Endothelial cell of umbilical vein (primary cell): ENCODE measurements at regions not wholly inside any gene's neighbourhood (a gene's known extent, or its start where the extent isn't known, plus 50 kb on each side); places are given as distances from the start of the nearest gene placed in this dataset.

Experiments used
- BruUV-seq: library from RNA; stranded (reverse); fragments of 400-500 nt; replicated peaks from 2 replicates; lab custom pipeline; 2021; lab: Mats Ljungman, UMichigan
- CTCF ChIA-PET: fragments of 300-600, 350-600 bp; sonication (Branson Sonifier 250); formaldehyde crosslinking; loops from one replicate; lab custom pipeline; 2021; ENCODE audit warnings: antibody characterized with exemption, inconsistent platforms; lab: Charles Lee
- POLR2A ChIA-PET: fragments of 300-600, 350-600 bp; sonication (Branson Sonifier 250); formaldehyde crosslinking; loops from one replicate; lab custom pipeline; 2021; ENCODE audit warnings: antibody characterized with exemption, inconsistent platforms; lab: Charles Lee
- DNase-seq: peaks from one replicate; pipeline ENCODE4 v3.0.0-alpha.2; 2011; ENCODE audit warnings: low read depth, low spot score
- FAIRE-seq: peaks from 2 replicates; lab custom pipeline; 2011; peaks lifted over from hg19 to GRCh38; lab: Jason Lieb, UNC
- H2AFZ ChIP-seq: 2 replicates; pipeline ENCODE4 v1.6.0; 2012; ENCODE audit warnings: low read depth, low read length, control low read depth, inconsistent platforms
- H3K27ac ChIP-seq: 2 replicates; pipeline ENCODE4 v1.5.1; 2011; ENCODE audit warnings: low read depth, mild to moderate bottlenecking, control low read depth, low read length, moderate library complexity; ENCODE audit not compliant: insufficient read depth
- H3K27me3 ChIP-seq, 2 experiments: 2 replicates each; pipeline versions ENCODE4 v1.6.0 to v1.6.1; 2011; ENCODE audit warnings: low read length in 2 of 2, mixed read lengths in 1 of 2; ENCODE audit not compliant: control insufficient read depth in 2 of 2, insufficient read depth in 2 of 2
- H3K36me3 ChIP-seq, 2 experiments: 2 replicates in 1 of 2; 3 replicates in 1 of 2; pipeline ENCODE4 v1.5.1; 2011; ENCODE audit warnings: low read length in 2 of 2, mild to moderate bottlenecking in 1 of 2, moderate library complexity in 1 of 2; ENCODE audit not compliant: control insufficient read depth in 2 of 2, insufficient read depth in 2 of 2; ENCODE audit errors: extremely low read depth in 1 of 2
- H3K4me1 ChIP-seq: 3 replicates; pipeline ENCODE4 v1.5.1; 2011; ENCODE audit warnings: mild to moderate bottlenecking, low read length; ENCODE audit not compliant: control insufficient read depth, insufficient read depth; ENCODE audit errors: extremely low read depth
- H3K4me2 ChIP-seq: 2 replicates; pipeline ENCODE4 v1.6.1; 2011; ENCODE audit warnings: low read length, control low read depth, mixed read lengths; ENCODE audit not compliant: insufficient read depth
- H3K4me3 ChIP-seq, 3 experiments: fragments of 200-600 bp in 1 of 3; sonication (generic), shearing (Covaris generic) in 1 of 3; replicated peaks in 1 of 3; 2 replicates each; pipeline ENCODE4 v1.5.1; 2011 to 2016; ENCODE audit warnings: control low read depth in 3 of 3, low read length in 3 of 3, mild to moderate bottlenecking in 2 of 3, inconsistent platforms in 1 of 3, low read depth in 1 of 3, moderate library complexity in 1 of 3; ENCODE audit not compliant: insufficient read depth in 1 of 3
- H3K79me2 ChIP-seq: 2 replicates; pipeline ENCODE4 v1.6.0; 2012; ENCODE audit warnings: low read length, inconsistent platforms; ENCODE audit not compliant: control insufficient read depth, insufficient read depth
- H3K9ac ChIP-seq: replicated peaks from 2 replicates; pipeline ENCODE3; 2011; ENCODE audit warnings: low read length, control low read depth; ENCODE audit not compliant: insufficient read depth; ENCODE audit errors: extremely low read depth
- H3K9me1 ChIP-seq: replicated peaks from 3 replicates; pipeline ENCODE4 v1.6.0; 2011; ENCODE audit warnings: mild to moderate bottlenecking, low read length; ENCODE audit not compliant: control insufficient read depth, insufficient read depth; ENCODE audit errors: extremely low read depth
- H3K9me3 ChIP-seq: replicated peaks from 2 replicates; pipeline ENCODE4 v1.5.1; 2012; ENCODE audit warnings: low read length, inconsistent platforms; ENCODE audit not compliant: control insufficient read depth, insufficient read depth
- H4K20me1 ChIP-seq: replicated peaks from 2 replicates; pipeline ENCODE3; 2011; ENCODE audit warnings: mild to moderate bottlenecking, low read length; ENCODE audit not compliant: control insufficient read depth, insufficient read depth; ENCODE audit errors: extremely low read depth
- CTCF ChIP-seq, 2 donors: IDR thresholded peaks; 1 replicate in 1 of 2; 2 replicates in 1 of 2; pipeline ENCODE4 v1.5.1; 2011; ENCODE audit warnings: low read length in 2 of 2, mild to moderate bottlenecking in 2 of 2, moderate library complexity in 2 of 2, control low read depth in 1 of 2, inconsistent platforms in 1 of 2, low read depth in 1 of 2; ENCODE audit not compliant: insufficient read depth in 1 of 2; ENCODE audit errors: extremely low read depth in 1 of 2
- EZH2 ChIP-seq: IDR thresholded peaks from 2 replicates; pipeline ENCODE4 v1.6.1; 2012; ENCODE audit warnings: borderline replicate concordance, low read depth, mild to moderate bottlenecking, moderate library complexity, low read length, inconsistent platforms; ENCODE audit not compliant: severe bottlenecking
- FOS ChIP-seq: IDR thresholded peaks from 2 replicates; pipeline ENCODE4 v1.6.1; 2011; ENCODE audit warnings: mild to moderate bottlenecking, low read length, moderate library complexity, borderline replicate concordance; ENCODE audit not compliant: insufficient read depth
- GATA2 ChIP-seq: IDR thresholded peaks from 2 replicates; pipeline ENCODE4 v1.7.0; 2011; ENCODE audit warnings: low read depth, mild to moderate bottlenecking, moderate library complexity, mixed read lengths, low read length; ENCODE audit not compliant: insufficient read length, insufficient read depth
- JUN ChIP-seq: IDR thresholded peaks from 2 replicates; pipeline ENCODE4 v1.6.1; 2011; ENCODE audit warnings: borderline replicate concordance, low read depth; ENCODE audit not compliant: insufficient read length, insufficient read depth
- MAX ChIP-seq: IDR thresholded peaks from 2 replicates; pipeline ENCODE4 v1.6.1; 2011; ENCODE audit not compliant: insufficient read depth, insufficient read length
- MYC ChIP-seq: IDR thresholded peaks from one replicate; pipeline ENCODE4 v1.6.1; 2011; ENCODE audit warnings: mild to moderate bottlenecking, low read depth, low read length
- POLR2A ChIP-seq: IDR thresholded peaks from 2 replicates; pipeline ENCODE4 v1.6.1; 2012; ENCODE audit warnings: low read depth, mild to moderate bottlenecking, control low read depth, low read length
- POLR2AphosphoS5 ChIP-seq: IDR thresholded peaks from 2 replicates; pipeline ENCODE4 v1.6.1; 2012; ENCODE audit warnings: low read depth, mild to moderate bottlenecking, control low read depth, low read length, moderate library complexity; ENCODE audit not compliant: insufficient read depth
- dilution Hi-C: fragments of 300-500 bp; cut with MboI; formaldehyde crosslinking; loops from one replicate; pipeline ENCODE4 v1.15.0; 2019; ENCODE audit warnings: low sequenced_read_pairs; ENCODE audit not compliant: extremely low pct_ligation_motif_present
- intact Hi-C: fragments of 100-400 bp; cut with micrococcal nuclease; formaldehyde crosslinking; loops from one replicate; pipeline ENCODE4 v1.10.0; 2022

- no peak overlapping the region for H2AFZ ChIP-seq
- H3K27me3 ChIP-seq: no peaks in the 10 kb centered on the region
- H3K4me1 ChIP-seq: no peaks in the 10 kb centered on the region
- H3K9me3 ChIP-seq: no peaks in the 10 kb centered on the region
- H3K27ac ChIP-seq: no peak overlapping the region
- TF ChIP-seq FOS (no peak), MAX (no peak), MYC (no peak), CTCF (IDR thresholded peaks at IDR 0.05; ENCODE audit: extremely low read depth in 1 of 2, insufficient read depth in 1 of 2, low read depth in 1 of 2, low read length in 2 of 2) (no peak), POLR2A (no peak), GATA2 (no peak), POLR2AphosphoS5 (no peak), EZH2 (no peak), JUN (no peak)
- intact Hi-C loops (no loop called here), dilution Hi-C loops (no loop called here)
- POLR2A ChIA-PET: no interaction called here
- no TSS peak for BruUV-seq
- DNase-seq (no peak), FAIRE-seq (no peak)
- H3K36me3 ChIP-seq: no peaks in the 10 kb centered on the region
- CTCF ChIA-PET: no interaction called here
- H3K9ac ChIP-seq: no peak overlapping the region
- H3K9me1 ChIP-seq: no peaks in the 10 kb centered on the region
- no peak overlapping the region for H3K4me3 ChIP-seq
- H3K4me2 ChIP-seq: no peak overlapping the region
- no peaks in the 10 kb centered on the region for H3K79me2 ChIP-seq
- H4K20me1 ChIP-seq: no peaks in the 10 kb centered on the region
Measured at GRCh38 chr11:23497040-23497439, 636.8 kb upstream of the CCDC179 start.
